HepG2 (cell line): ENCODE measurements at regions not wholly inside any gene's neighbourhood (a gene's known extent, or its start where the extent isn't known, plus 50 kb on each side); places are given as distances from the start of the nearest gene placed in this dataset.

Experiments used
- POLR2A ChIP-seq, 2 experiments: IDR thresholded peaks; 2 replicates each; pipeline ENCODE4 v1.6.1; 2011; ENCODE audit warnings: low read depth in 2 of 2, low read length in 2 of 2, mild to moderate bottlenecking in 1 of 2, moderate library complexity in 1 of 2; ENCODE audit not compliant: insufficient read depth in 1 of 2
- ZNF629 ChIP-seq: sonication (generic); formaldehyde crosslinking; conservative IDR thresholded peaks from 2 replicates; pipeline ENCODE4 v1.5.0; 2020; ENCODE audit warnings: missing genetic modification reagents
- TF ChIP-seq, protein P1 (sequence below): sonication (generic); formaldehyde crosslinking; IDR thresholded peaks from 2 replicates; pipeline ENCODE4 v1.5.0; 2020; ENCODE audit warnings: missing genetic modification reagents, mild to moderate bottlenecking, borderline replicate concordance

DNA sequence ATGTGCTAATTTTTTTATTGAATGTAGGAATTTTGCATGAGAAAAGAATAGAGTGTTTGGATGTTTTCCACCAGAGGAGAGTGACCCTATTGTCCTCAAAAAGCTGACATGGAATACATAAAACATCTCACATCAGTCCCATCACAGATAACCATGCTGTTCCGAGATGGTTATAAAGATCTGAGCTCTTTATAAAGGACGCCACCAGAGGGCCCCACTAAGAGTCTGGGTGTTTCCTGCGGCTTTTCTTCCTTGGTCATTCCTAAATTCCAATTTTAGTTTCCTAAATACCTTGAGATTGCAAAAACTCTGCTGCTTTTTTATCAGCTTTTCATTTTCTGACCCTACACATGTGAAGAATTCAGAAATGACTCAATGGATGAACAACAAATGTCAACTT, 504.5 kb upstream of the FRG1 start:
- TF ChIP-seq ZNF629 (CRISPR knock-in tag) (no peak), POLR2A (IDR thresholded peaks at IDR 0.05; ENCODE audit: insufficient read depth in 1 of 2, low read depth in 2 of 2, low read length in 2 of 2) (no peak)
- TF ChIP-seq, protein P1, sequence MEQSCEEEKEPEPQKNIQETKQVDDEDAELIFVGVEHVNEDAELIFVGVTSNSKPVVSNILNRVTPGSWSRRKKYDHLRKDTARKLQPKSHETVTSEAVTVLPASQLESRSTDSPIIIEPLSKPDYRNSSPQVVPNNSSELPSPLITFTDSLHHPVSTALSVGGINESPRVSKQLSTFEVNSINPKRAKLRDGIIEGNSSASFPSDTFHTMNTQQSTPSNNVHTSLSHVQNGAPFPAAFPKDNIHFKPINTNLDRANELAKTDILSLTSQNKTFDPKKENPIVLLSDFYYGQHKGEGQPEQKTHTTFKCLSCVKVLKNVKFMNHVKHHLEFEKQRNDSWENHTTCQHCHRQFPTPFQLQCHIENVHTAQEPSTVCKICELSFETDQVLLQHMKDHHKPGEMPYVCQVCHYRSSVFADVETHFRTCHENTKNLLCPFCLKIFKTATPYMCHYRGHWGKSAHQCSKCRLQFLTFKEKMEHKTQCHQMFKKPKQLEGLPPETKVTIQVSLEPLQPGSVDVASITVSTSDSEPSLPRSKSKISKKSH (CRISPR knock-in tag) = no peak
